ENCODE measurements at regions not wholly inside any gene's neighbourhood (a gene's known extent, or its start where the extent isn't known, plus 50 kb on each side); places are given as distances from the start of the nearest gene placed in this dataset.

- no peak for DNase-seq
Measured at GRCh38 chr4:155616117-155616516, 50.5 kb upstream of the GUCY1A1 start.

DNA sequence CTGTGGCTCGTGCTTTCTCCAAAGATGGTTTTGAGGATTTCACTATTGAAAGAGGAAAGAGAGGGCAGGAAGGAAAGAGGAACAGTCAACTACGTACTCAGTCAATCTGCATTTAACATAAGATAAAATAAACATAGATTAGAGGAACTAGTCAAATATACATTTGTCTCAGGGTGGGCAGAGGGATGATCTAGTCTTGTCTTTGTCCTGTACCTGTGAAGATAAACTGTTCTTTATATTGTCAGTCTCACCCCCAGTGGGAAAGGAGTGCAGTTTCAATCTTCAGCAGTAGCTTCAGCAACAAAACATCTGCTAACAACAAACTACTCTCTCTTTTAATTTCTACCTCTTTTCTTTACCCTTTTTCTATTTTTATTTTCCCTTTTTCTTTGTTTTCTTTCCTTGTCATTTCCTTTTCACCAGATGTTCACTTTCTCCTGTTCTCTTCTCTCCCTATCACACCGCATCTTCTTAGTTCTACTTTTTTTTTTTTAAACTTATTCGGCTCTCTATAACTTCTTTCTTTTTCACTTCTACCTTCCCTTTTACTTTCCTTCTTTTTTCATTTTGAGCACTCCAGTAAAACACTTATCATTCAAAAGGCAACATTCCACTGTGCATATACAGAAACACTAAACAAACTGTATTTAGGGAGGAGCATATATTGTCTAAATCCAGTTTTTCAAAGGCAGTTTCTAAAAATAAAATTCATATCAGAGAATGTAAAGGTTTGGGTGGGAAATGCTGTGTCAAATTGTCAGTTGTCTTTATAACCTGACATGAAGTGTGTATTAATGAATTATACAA lies 51.4 kb upstream of the GUCY1A1 start:
- no peak for DNase-seq

DNA sequence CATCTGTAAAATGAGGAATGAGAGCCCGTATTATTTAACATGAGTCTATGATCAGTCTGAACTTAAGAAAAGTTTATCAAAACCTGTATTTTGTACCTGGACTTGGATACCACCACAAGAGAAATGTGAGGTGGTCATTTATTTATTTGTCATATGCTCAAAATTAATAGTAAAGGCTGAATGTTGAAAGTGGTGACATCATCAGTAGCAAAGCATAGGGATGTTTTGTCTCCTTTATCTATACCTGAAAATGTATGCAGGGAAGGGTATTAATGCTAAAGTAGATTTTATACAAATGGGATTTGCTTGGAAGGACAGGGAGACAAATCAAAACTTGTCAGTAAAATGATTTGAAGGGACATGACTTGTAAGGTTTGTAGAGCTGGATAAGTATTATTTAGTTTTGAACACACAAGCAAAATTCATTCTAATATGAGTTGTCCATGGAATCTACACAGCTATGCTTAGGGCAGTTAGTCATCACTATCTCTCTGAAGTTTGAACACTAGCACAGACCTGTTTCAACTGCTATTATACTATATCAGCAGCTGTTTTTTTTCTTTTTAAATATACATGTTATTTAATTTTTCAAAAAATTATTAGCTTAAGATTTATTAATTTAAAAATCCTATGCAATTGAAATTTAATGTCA lies 52.4 kb upstream of the GUCY1A1 start:
- no peak for DNase-seq

DNA sequence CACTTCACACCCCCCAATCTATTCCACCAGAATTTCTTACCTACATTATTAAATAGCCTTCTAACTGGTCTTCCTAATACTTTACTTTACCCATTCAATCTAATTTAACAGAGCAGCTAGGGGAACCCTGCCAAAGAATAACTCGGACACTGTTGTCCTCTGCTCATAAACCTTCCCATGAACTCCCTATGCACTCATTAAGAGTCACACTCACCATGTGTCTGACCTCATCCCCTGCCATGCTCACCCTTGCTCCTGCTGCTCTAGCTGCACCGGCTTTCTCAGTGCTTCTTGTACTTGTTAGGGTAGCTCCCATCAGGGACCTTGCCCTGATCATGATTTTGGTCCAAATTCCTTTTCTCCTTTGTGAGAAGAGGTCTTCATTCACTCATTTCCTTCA lies 54.6 kb upstream of the GUCY1A1 start:
- no peak for DNase-seq

GRCh38 chr4:155611501-155611900 lies 55.1 kb upstream of the GUCY1A1 start:
- DNase-seq = no peak

DNA sequence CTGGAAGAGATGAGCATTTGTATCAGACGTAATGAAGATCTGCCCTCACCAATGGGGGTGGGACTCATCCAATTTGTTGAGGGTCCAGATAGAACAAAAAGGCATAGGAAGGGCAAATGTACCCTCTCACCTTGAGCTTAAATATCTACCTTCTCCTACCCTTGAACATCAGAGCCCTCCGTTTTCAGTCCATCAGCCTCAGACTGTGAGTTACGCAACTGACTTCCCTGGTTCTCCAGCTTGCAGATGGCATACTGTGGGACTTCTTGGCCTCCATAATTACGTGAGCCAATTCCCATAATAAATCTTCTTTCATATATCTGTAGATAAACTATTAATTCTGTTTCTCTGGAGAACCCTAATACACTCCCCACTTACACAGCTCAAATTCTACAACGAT lies 56.5 kb upstream of the GUCY1A1 start:
- DNase-seq = no peak

- no peak for DNase-seq
Measured at GRCh38 chr4:155609455-155610059, 57.1 kb upstream of the GUCY1A1 start.

DNA sequence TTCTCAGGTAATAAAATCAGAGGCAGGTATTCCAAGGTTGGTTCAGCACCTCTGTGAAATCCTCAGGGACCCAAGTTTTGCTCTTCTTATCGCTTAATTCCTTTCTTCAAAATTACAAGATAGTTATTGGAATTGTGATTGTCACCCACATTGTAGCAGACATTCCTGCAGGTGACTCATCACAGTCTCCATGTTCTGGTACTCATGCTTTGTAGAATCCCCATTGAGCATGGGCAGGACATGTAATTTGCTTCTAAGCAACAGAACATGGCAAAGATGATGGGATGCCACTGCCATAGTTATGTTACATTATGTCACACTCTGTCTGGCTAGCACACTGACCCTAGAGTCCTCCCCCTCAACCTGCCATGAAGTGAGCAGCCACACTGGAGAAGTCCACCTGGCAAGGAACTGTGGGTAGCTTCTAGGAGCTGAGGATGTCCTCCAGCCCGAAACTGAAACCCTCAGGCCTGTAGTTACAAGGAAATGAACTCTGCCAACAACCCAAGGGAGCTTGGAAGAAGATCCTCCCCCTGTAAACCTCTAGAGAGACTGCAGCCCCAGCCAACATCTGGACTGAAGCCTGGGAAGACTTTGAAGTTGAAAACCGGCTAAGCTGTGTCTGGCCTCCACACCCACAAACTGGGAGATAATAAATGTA lies 58.3 kb upstream of the GUCY1A1 start:
- DNase-seq = no peak

- DNase-seq = no peak
Measured at GRCh38 chr4:155607481-155607880, 59.2 kb upstream of the GUCY1A1 start.

- DNase-seq = no peak
Measured at GRCh38 chr4:155604718-155605626, 61.7 kb upstream of the GUCY1A1 start.

- no peak for DNase-seq
Measured at GRCh38 chr4:155603360-155603891, 63.2 kb upstream of the GUCY1A1 start.

DNA sequence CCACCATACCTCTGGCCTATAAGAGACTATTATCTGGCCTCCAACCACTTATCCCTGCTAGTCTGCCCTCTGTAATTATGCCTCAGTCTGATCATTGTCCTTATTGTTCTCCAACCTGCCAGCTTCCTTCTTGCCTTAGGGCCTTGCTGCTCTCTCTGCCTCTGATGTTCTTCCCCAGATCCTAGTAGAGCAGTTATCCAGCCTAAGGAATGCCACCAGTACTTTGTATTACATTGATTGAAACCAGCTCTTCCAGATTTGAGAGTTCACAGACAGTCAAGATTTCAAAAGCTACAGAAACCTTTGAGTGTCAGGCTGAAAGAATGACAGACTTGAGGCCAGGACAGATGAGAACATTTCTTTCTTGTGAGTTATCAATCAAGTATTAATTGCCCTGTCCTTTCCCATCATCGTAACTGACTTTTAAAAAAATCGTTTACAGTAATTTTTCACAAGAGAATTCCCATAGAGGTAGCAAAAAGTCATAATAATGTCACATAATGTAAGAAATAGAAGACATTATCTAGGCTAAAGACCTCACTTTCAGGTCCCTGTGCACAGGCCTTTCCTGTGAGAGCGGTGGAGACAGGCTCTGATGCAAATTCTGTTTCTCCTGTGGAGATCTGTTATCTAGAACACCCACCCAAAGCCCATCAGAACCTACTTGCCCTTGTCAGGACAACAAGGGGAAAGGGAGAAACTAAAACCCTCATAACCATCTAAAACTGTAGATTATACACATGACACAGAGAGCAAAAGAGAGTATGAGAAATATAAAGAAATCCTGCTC lies 64.1 kb upstream of the GUCY1A1 start:
- DNase-seq = no peak

DNA sequence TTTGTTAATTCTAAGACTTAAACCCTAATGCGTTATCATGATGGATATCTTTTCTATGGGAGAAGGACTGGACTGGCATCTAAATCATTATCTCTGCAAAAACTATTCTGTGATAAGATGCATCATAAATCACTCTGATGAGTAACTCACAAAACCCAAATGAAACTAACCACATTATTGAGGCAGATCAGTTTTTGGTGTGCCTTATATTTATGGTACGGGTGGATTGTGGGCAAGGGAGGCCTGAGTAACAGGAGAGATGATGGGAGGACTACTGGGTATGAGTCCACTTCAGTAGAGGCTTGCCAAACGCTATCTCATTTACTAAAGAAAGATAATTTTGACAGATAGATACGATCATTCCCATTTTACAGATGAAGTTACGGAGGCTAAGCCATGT lies 66.4 kb upstream of the GUCY1A1 start:
- DNase-seq = no peak

DNA sequence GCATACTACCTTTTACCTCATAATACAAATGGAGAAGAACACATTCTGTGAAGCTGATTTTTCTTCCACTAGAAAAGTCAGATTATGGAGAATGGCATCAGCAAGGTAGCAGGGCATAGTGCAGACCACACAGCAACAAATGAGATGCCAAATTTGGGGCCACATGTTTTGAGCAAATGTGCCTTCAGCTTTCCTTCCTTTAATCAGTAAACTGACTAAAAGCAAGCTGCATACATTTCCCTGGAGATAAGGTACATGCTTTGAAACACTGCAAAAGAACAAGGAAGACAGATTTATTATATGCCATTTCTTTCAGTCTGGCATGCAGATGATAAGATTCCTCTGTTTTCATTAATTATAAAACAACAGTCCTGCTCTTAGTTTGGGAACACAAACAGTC lies 67.1 kb upstream of the GUCY1A1 start:
- no peak for DNase-seq

GRCh38 chr4:155599085-155599484 lies 67.6 kb upstream of the GUCY1A1 start:
- no peak for DNase-seq

DNA sequence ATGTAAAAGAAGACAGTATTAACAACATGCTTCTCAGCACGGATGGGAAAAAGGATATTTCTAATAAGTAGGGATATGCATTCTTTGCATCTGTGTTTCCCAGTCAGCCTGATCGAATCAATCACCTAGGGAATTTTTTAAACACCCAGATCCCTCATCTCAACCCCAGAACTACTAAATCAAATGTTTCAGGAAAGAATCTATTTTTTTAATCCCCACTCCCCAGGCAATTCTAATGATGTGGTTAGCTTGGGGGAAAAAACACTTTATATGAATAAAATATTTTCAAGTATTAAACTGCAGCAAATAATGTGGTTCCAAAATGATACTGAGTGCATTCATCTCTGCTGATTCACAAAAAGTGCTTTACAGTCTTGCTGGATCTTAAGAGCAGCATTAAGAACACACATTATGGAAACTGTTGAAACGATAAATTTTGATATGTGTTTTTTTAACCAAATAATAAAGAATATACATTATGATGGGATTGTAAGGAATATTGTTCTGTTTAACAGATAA lies 68.7 kb upstream of the GUCY1A1 start:
- DNase-seq = no peak

- no peak for DNase-seq
Measured at GRCh38 chr4:155597281-155597680, 69.4 kb upstream of the GUCY1A1 start.

DNA sequence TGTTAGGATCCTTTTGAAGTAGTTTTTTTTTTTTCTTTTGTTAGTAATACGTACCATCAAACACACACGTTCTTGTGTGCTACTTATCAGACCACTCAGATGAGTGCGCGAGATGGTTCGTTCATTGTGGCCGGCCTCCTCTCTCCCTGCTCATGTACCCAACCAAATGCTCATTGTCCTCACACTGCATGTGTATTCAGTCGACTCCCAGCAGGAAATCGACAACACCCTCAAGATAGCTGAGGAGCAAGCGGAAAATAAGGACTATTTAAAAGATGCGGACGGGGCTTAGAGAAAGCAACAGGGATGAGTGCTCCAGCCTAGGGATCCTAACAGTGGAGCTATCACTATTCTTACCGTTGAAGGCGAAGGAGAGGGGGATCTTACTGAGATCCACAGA lies 72.9 kb upstream of the GUCY1A1 start:
- DNase-seq = no peak

DNA sequence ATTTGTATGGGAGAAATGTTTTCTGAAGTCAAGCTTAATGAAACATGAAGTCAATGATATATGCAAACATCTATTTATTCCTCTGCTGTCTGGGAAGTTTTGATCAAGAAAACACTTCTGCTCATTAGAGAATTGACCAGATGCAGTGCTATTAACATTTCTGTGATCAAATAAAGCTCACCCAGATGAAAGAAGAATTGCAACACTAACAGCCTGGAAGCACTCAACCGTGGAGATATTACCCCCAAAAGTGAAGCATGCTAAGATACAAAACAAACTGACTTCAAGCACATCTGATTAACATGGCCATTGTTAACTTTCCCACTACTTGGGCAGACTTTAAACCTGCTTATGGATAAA lies 73.7 kb upstream of the GUCY1A1 start:
- DNase-seq = no peak

DNA sequence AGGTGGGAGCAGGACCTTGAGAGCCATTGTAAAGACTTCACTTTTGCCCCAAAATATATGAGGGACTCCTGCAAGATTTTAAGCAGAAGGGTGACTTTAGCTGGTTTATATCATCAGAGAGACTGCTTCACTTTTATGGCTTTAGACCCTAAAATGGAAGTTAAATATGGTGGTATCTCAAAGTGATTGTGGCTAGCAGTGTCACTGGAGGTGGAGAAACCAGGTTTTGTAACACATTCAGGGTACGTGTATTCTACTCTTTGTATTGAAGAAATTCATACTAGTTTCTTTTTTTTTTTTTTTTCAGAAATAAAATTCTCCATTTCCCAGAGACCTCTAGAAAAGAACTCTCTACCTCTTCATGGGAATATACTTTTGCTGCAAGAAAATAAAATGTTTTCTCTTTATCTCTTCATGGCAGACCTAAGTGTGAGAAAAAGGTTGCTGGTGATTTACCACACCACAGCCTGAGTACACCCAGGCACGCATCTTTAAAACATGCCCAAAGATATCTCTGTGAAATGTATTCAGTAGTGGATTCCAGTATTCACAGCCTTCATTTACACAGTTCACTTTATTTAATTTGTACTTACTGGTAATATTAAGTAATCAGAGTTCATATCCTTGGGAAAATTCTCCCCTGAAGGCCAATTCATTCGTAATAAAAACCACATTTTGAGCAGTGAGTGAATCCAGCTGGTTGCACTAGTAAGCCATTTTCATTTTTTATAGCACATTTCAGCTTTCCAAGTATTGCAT lies 74.3 kb upstream of the GUCY1A1 start:
- DNase-seq = no peak

DNA sequence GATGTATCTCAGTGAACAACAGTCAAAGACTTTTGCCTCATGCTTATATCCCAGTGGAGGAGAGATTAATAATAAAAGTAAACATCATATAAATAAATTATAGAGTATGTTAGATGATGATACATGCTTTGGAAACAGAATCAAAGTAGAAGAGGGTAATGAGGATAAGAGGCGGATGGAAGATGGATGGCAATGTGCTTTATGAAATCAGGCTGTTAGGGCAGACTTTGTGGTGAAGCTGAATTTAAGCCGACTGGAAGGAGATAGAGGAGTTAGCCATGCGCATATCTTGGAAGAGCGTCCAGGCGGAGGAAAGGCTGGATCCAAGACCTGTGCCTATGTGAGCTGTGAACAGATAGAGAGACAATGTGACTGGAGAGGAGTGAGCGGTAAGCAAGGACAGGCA lies 74.9 kb upstream of the GUCY1A1 start:
- no peak for DNase-seq

Data from NCI-H2171 treated with DMSO at 0.1 percent for 48 hours (cell line).